Endodermal cell (in vitro differentiated cells): ENCODE measurements at regions not wholly inside any gene's neighbourhood (a gene's known extent, or its start where the extent isn't known, plus 50 kb on each side); places are given as distances from the start of the nearest gene placed in this dataset.

Experiments used
- DNase-seq: peaks from one replicate; pipeline ENCODE4 v3.0.0-alpha.2; 2017
- H3K27ac ChIP-seq: 2 replicates; pipeline ENCODE4 v1.5.1; 2013; ENCODE audit warnings: mild to moderate bottlenecking, low read depth, low read length, moderate library complexity
- H3K27me3 ChIP-seq: 2 replicates; pipeline ENCODE4 v1.6.1; 2013; ENCODE audit warnings: mild to moderate bottlenecking, low read length, moderate library complexity; ENCODE audit not compliant: insufficient read depth, control insufficient read depth, poor library complexity, severe bottlenecking
- H3K36me3 ChIP-seq: 2 replicates; pipeline ENCODE4 v1.7.0; 2013; ENCODE audit warnings: mild to moderate bottlenecking, low read length, moderate library complexity; ENCODE audit not compliant: control insufficient read depth, insufficient read depth
- H3K4me1 ChIP-seq: one replicate; pipeline ENCODE4 v1.7.0; 2013; ENCODE audit warnings: low read length; ENCODE audit not compliant: control insufficient read depth, insufficient read depth
- H3K4me3 ChIP-seq: 2 replicates; pipeline ENCODE4 v1.5.1; 2013; ENCODE audit warnings: mild to moderate bottlenecking, low read length, moderate library complexity
- H3K9ac ChIP-seq: 2 replicates; pipeline ENCODE4 v1.6.1; 2013; ENCODE audit warnings: mild to moderate bottlenecking, low read length, moderate library complexity; ENCODE audit not compliant: poor library complexity, severe bottlenecking; ENCODE audit errors: extremely low read depth
- H3K9me3 ChIP-seq: 2 replicates; pipeline ENCODE4 v1.6.1; 2013; ENCODE audit warnings: mild to moderate bottlenecking, low read length, moderate library complexity; ENCODE audit not compliant: control insufficient read depth
- H3K27ac Mint-ChIP-seq: 2 replicates; pipeline ENCODE4 v1.8.0; 2020; ENCODE audit warnings: mixed read lengths
- H3K27me3 Mint-ChIP-seq: 2 replicates; pipeline ENCODE4 v1.8.0; 2021; ENCODE audit warnings: mild to moderate bottlenecking, mixed read lengths; ENCODE audit not compliant: insufficient read depth
- H3K36me3 Mint-ChIP-seq: 2 replicates; pipeline ENCODE4 v1.8.0; 2020; ENCODE audit warnings: low read depth, mixed read lengths
- H3K4me1 Mint-ChIP-seq: 2 replicates; pipeline ENCODE4 v1.8.0; 2020; ENCODE audit warnings: mixed read lengths
- H3K4me3 Mint-ChIP-seq: 2 replicates; pipeline ENCODE4 v1.8.0; 2020; ENCODE audit warnings: mild to moderate bottlenecking, moderate library complexity, mixed read lengths
- H3K9me3 Mint-ChIP-seq: 2 replicates; pipeline ENCODE4 v1.8.0; 2020; ENCODE audit warnings: mild to moderate bottlenecking, mixed read lengths
- WGBS, 2 experiments: methylation state at CpG; one replicate each; pipeline versions ENCODE4 v1.1.5 to v1.1.7; 2013; ENCODE audit warnings: missing lambda C conversion rate in 2 of 2, mixed read lengths in 1 of 2; ENCODE audit not compliant: insufficient coverage in 1 of 2, insufficient read length in 1 of 2; 5-methylcytosine and 5-hydroxymethylcytosine counted together
- TF ChIP-seq, protein P1 (sequence below): fragments of 200-600 bp; sonication (generic); conservative IDR thresholded peaks from 2 replicates; pipeline ENCODE4 v1.5.0; 2021; ENCODE audit warnings: antibody characterized with exemption, mild to moderate bottlenecking

DNA sequence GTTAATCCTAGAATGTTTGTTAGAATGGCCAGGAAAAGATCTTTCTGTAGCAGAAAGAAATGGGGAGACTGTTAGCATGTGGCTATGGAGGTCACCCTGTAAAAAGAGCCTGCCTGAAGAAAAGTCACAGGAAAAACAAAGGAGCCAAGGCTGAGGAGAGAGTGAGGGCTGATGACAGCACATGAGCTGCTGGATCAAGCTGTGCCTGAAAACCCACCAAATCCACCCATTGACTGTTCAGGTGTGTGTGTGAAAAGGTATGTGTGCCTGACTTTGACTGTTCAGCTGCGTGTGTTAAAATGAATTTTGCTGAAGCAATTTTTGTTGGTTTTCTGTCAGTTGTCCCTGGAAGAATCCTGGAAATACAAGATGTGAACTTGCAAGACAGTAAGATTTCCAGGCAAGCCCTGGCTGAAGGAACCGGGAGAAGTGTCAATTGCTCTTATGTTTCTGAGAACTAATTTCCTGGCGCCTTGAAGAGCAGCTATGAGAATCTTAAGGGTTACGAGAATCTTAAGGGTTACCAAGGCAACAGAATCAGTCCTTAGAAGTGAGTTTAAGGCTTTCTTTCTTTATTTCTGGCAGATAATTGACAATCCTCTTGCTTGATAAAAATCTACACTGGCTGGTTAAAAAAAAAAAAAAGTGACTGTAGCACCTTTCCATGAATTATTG, 73.0 kb upstream of the LGALSL start:
- DNase-seq = no peak
- H3K27ac ChIP-seq = no peak overlapping the region
- H3K4me3 ChIP-seq = no peak overlapping the region
- peaks cover 4% of the 10 kb centered on the region for H3K4me1 ChIP-seq
- Mint-ChIP-seq H3K9me3 (peaks cover 1% of the 10 kb centered on the region), H3K27ac (no peak overlapping the region), H3K4me3 (no peak overlapping the region), H3K27me3 (peaks cover 4% of the 10 kb centered on the region), H3K4me1 (peaks cover 5% of the 10 kb centered on the region), H3K36me3 (no peaks in the 10 kb centered on the region)
- H3K27me3 ChIP-seq = no peaks in the 10 kb centered on the region
- 85 to 91% methylated on average over 4 of the region's 4 CpGs for WGBS, 2 experiments
- no peak overlapping the region for H3K9ac ChIP-seq
- H3K36me3 ChIP-seq = no peaks in the 10 kb centered on the region
- TF ChIP-seq, protein P1, sequence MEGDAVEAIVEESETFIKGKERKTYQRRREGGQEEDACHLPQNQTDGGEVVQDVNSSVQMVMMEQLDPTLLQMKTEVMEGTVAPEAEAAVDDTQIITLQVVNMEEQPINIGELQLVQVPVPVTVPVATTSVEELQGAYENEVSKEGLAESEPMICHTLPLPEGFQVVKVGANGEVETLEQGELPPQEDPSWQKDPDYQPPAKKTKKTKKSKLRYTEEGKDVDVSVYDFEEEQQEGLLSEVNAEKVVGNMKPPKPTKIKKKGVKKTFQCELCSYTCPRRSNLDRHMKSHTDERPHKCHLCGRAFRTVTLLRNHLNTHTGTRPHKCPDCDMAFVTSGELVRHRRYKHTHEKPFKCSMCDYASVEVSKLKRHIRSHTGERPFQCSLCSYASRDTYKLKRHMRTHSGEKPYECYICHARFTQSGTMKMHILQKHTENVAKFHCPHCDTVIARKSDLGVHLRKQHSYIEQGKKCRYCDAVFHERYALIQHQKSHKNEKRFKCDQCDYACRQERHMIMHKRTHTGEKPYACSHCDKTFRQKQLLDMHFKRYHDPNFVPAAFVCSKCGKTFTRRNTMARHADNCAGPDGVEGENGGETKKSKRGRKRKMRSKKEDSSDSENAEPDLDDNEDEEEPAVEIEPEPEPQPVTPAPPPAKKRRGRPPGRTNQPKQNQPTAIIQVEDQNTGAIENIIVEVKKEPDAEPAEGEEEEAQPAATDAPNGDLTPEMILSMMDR = no peak
- peaks cover 4% of the 10 kb centered on the region for H3K9me3 ChIP-seq

DNA sequence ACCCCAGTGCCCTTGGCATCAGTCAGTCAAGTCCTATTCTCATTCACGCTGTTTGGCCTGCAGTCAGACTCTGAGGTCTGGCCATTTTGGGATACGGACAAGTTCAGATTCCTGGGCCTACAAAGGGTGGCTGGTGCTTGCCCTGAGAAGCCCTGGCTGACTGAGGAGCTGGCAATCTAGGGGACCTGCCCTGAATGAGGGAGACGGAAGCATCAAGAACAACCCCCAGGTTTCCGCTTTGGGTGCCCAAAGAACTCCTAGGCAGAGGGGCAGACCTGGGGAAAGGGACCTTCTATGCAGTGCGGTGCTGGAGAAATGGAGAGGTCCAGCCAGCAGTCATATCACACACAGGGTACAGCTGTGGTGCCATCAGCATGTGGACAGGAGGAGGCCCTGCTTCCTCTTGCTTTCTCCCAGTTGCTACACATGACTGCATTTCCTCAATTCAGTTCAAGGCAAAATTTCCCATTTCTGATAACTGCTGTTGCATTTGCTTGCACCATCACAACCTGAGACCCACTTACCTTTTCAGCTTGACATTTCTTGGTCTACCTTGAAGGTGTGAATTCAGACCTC, 70.9 kb upstream of the LGALSL start:
- Histone ChIP-seq H3K27ac (no peak overlapping the region), H3K27me3 (no peaks in the 10 kb centered on the region), H3K36me3 (no peaks in the 10 kb centered on the region), H3K4me3 (no peak overlapping the region), H3K4me1 (peaks cover 4% of the 10 kb centered on the region), H3K9me3 (no peaks in the 10 kb centered on the region), H3K9ac (no peak overlapping the region)
- no peak for DNase-seq
- WGBS, 2 experiments = 93 to 96% methylated on average over 2 to 5 of the region's 5 CpGs
- no peaks in the 10 kb centered on the region for H3K36me3 Mint-ChIP-seq
- H3K27ac Mint-ChIP-seq = no peak overlapping the region
- no peak overlapping the region for H3K4me3 Mint-ChIP-seq
- H3K9me3 Mint-ChIP-seq = peaks cover 7% of the 10 kb centered on the region
- H3K4me1 Mint-ChIP-seq = peaks cover 13% of the 10 kb centered on the region
- H3K27me3 Mint-ChIP-seq = peaks cover 4% of the 10 kb centered on the region
- TF ChIP-seq, protein P1 = no peak

DNA sequence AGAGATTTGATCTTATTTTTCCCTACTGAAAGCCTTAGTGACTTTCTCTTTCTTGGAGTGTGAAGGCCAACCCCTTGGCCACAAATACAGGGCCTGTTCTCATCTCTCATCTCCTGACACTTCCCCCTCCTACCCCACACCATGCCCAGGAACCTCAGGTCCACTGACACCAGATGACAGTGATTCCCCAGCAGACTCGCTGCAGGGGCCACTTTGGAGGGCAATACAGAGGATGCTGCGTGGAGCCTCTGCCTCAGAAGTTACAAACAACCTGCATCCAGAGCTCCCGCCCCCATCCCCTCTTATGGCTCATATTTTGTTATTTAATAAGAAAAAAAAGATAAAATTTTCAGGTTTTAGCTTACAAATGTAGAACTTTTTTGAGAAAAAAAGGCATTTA, 70.1 kb upstream of the LGALSL start:
- DNase-seq = no peak
- no peak overlapping the region for H3K4me3 Mint-ChIP-seq
- no peaks in the 10 kb centered on the region for H3K27me3 ChIP-seq
- peaks cover 13% of the 10 kb centered on the region for H3K4me1 Mint-ChIP-seq
- no peaks in the 10 kb centered on the region for H3K36me3 Mint-ChIP-seq
- TF ChIP-seq, protein P1 = no peak
- H3K27me3 Mint-ChIP-seq = peaks cover 4% of the 10 kb centered on the region
- no peaks in the 10 kb centered on the region for H3K9me3 ChIP-seq
- no peak overlapping the region for H3K27ac ChIP-seq
- H3K4me3 ChIP-seq = no peak overlapping the region
- no peaks in the 10 kb centered on the region for H3K36me3 ChIP-seq
- no peak overlapping the region for H3K27ac Mint-ChIP-seq
- no peak overlapping the region for H3K9ac ChIP-seq
- H3K4me1 ChIP-seq = peaks cover 4% of the 10 kb centered on the region
- peaks cover 7% of the 10 kb centered on the region for H3K9me3 Mint-ChIP-seq
- WGBS, 2 experiments = 99% methylated on average over 2 of the region's 3 CpGs; no CpG with 5 or more reads in 1 of the 2 experiments
